ENCODE measurements at regions not wholly inside any gene's neighbourhood (a gene's known extent, or its start where the extent isn't known, plus 50 kb on each side); places are given as distances from the start of the nearest gene placed in this dataset.

DNA sequence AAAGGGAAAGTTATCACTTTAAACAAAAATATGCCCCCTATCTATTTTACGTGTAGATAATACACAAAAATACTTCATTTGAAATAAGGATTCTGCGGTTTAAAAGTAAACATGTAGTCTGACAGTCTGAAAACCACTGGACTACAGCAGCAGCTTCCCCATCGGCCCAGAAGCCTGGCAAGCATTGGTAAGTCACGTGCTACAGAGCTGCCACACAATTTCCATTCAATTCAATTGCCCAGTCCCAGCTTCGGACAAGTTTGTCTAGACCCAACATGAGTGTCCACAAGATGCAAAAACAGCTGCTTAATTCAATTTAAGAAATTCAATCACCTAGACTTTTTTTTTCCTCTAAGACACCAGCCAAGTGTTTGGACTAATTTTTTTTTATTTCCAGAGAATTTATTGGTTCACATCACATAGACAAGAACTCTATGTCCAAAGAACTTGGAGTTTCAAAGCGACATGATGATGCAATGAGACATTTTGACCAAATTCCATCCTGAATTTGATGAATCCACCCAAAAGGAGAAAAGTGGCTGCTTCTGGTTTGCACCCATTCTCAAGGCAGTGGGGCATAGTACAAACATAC is 458.9 kb downstream of the COG6 start:
- Histone ChIP-seq H3K4me1 (ENCODE audit: insufficient read depth, low read length, poor library complexity, severe bottlenecking) (peaks cover 9% of the 10 kb centered on the region), H3K4me2 (ENCODE audit: low read length) (no peak overlapping the region; the same call in 1 of the 2 replicates), H4K20me1 (ENCODE audit: insufficient read depth, low read length) (no peaks in the 10 kb centered on the region), H3K9me3 (ENCODE audit: low read length) (peaks cover 7% of the 10 kb centered on the region; the same call in 1 of the 2 replicates), H2AFZ (ENCODE audit: low read length) (no peak overlapping the region), H3K27ac (ENCODE audit: low read depth, low read length, poor library complexity, severe bottlenecking) (no peak overlapping the region), H3K9me2 (ENCODE audit: insufficient read depth, low read length) (no peaks in the 10 kb centered on the region), H3K4me3 (ENCODE audit: low read depth, low read length, poor library complexity, severe bottlenecking) (no peak overlapping the region), H3K36me3 (ENCODE audit: insufficient read depth, low read length) (peaks cover 4% of the 10 kb centered on the region; the same call in 1 of the 2 replicates), H3K79me2 (ENCODE audit: insufficient read depth, low read depth, low read length) (no peaks in the 10 kb centered on the region)
- intact Hi-C loops (cut with micrococcal nuclease; ENCODE audit: unreplicated experiment), result no loop called here
- CTCF ChIA-PET (ENCODE audit: unreplicated experiment), result interaction anchor here (1.0 kb wide), 1 partner anchor 10 kb away, joined by 4 read pairs; no protein-coding TSS in a partner anchor
- POLR2A ChIA-PET, result interaction anchor here (1.2 to 1.5 kb wide), 3 partner anchors 10 to 23 kb away, joined by 4 to 10 read pairs (median 5); no protein-coding TSS in a partner anchor
- no peak for DNase-seq (ENCODE audit: low spot score)
- no TSS peak for BruUV-seq (replicated peaks)
- TF ChIP-seq, protein P1, sequence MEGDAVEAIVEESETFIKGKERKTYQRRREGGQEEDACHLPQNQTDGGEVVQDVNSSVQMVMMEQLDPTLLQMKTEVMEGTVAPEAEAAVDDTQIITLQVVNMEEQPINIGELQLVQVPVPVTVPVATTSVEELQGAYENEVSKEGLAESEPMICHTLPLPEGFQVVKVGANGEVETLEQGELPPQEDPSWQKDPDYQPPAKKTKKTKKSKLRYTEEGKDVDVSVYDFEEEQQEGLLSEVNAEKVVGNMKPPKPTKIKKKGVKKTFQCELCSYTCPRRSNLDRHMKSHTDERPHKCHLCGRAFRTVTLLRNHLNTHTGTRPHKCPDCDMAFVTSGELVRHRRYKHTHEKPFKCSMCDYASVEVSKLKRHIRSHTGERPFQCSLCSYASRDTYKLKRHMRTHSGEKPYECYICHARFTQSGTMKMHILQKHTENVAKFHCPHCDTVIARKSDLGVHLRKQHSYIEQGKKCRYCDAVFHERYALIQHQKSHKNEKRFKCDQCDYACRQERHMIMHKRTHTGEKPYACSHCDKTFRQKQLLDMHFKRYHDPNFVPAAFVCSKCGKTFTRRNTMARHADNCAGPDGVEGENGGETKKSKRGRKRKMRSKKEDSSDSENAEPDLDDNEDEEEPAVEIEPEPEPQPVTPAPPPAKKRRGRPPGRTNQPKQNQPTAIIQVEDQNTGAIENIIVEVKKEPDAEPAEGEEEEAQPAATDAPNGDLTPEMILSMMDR (conservative IDR thresholded peaks at IDR 0.05; ENCODE audit: low read length), result no peak
- no peak for TF ChIP-seq EZH2phosphoT487 (IDR thresholded peaks at IDR 0.05; ENCODE audit: borderline replicate concordance, low read depth, low read length)

DNA sequence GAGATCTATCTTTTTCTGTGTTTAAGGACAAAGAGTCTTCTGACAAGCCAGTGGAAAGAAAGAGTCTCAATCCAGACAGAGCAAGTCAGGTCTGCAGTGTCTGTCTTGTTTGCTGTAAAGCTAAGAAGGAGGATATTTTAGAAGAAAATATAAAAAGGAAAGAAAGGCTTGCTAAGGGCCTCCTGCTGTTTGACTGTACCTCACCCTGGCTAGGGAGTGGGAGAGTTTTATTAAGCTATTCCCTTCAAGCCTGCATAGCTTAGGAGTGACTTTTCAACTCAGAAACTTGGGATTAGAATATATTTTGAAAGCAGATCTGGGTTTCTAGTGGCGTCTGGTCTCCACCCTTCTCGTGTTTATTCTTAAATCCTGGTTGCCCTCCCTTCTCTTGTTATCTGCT is 460.0 kb downstream of the COG6 start:
- POLR2A ChIA-PET, result interaction anchor here (0.8 kb wide), 1 partner anchor 9 kb away, joined by 4 read pairs; no protein-coding TSS in a partner anchor
- Histone ChIP-seq H3K9me2 (ENCODE audit: insufficient read depth, low read length) (no peaks in the 10 kb centered on the region), H3K4me3 (ENCODE audit: low read depth, low read length, poor library complexity, severe bottlenecking) (no peak overlapping the region), H3K79me2 (ENCODE audit: insufficient read depth, low read depth, low read length) (no peaks in the 10 kb centered on the region), H4K20me1 (ENCODE audit: insufficient read depth, low read length) (no peaks in the 10 kb centered on the region), H3K27ac (ENCODE audit: low read depth, low read length, poor library complexity, severe bottlenecking) (no peak overlapping the region), H3K9me3 (ENCODE audit: low read length) (peaks cover 15% of the 10 kb centered on the region), H3K4me1 (ENCODE audit: insufficient read depth, low read length, poor library complexity, severe bottlenecking) (peaks cover 9% of the 10 kb centered on the region), H3K36me3 (ENCODE audit: insufficient read depth, low read length) (peaks cover 13% of the 10 kb centered on the region; the same call in 1 of the 2 replicates), H3K4me2 (ENCODE audit: low read length) (no peak overlapping the region), H2AFZ (ENCODE audit: low read length) (no peak overlapping the region)
- no peak for DNase-seq (ENCODE audit: low spot score)
- BruUV-seq (replicated peaks), result no TSS peak
- no peak for TF ChIP-seq EZH2phosphoT487 (IDR thresholded peaks at IDR 0.05; ENCODE audit: borderline replicate concordance, low read depth, low read length)
- TF ChIP-seq, protein P1 (conservative IDR thresholded peaks at IDR 0.05; ENCODE audit: low read length), result no peak
- CTCF ChIA-PET (ENCODE audit: unreplicated experiment), result no interaction called here
- intact Hi-C loops (cut with micrococcal nuclease; ENCODE audit: unreplicated experiment), result no loop called here

DNA sequence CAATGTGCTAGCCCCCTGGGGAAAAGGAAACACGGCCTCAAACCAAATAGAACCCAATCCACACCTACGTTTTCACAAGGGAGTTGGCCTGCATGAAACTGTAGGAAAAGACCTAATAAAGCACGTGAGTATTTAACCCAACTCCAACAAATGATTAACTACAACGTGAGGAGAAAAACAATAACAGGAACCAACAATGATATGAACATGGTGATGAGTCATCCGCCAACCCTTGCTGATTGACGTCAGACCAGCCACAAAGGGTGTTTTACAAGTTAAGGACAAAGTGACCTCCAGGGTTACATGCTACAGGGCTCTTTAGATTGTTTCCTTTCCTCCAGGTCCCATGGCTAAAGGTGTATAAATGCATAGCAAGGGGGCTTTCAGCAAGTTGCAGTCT is 460.5 kb downstream of the COG6 start:
- intact Hi-C loops (cut with micrococcal nuclease; ENCODE audit: unreplicated experiment), result no loop called here
- POLR2A ChIA-PET, result no interaction called here
- Histone ChIP-seq H2AFZ (ENCODE audit: low read length) (no peak overlapping the region), H3K27ac (ENCODE audit: low read depth, low read length, poor library complexity, severe bottlenecking) (no peak overlapping the region), H3K79me2 (ENCODE audit: insufficient read depth, low read depth, low read length) (no peaks in the 10 kb centered on the region), H3K9me3 (ENCODE audit: low read length) (peaks cover 15% of the 10 kb centered on the region), H3K4me2 (ENCODE audit: low read length) (no peak overlapping the region), H3K4me3 (ENCODE audit: low read depth, low read length, poor library complexity, severe bottlenecking) (no peak overlapping the region), H3K36me3 (ENCODE audit: insufficient read depth, low read length) (peaks cover 13% of the 10 kb centered on the region; the same call in 1 of the 2 replicates), H3K9me2 (ENCODE audit: insufficient read depth, low read length) (no peaks in the 10 kb centered on the region), H4K20me1 (ENCODE audit: insufficient read depth, low read length) (no peaks in the 10 kb centered on the region), H3K4me1 (ENCODE audit: insufficient read depth, low read length, poor library complexity, severe bottlenecking) (peaks cover 9% of the 10 kb centered on the region)
- DNase-seq (ENCODE audit: low spot score), result no peak
- no TSS peak for BruUV-seq (replicated peaks)
- no peak for TF ChIP-seq EZH2phosphoT487 (IDR thresholded peaks at IDR 0.05; ENCODE audit: borderline replicate concordance, low read depth, low read length)
- TF ChIP-seq, protein P1 (conservative IDR thresholded peaks at IDR 0.05; ENCODE audit: low read length), result no peak
- CTCF ChIA-PET (ENCODE audit: unreplicated experiment), result no interaction called here
